LNCaP clone FGC (cell line): ENCODE measurements at regions not wholly inside any gene's neighbourhood (a gene's known extent, or its start where the extent isn't known, plus 50 kb on each side); places are given as distances from the start of the nearest gene placed in this dataset.
"Not testable (repeated sequence)": the region's sequence is repeated elsewhere in the genome, so short reads cannot be mapped to it uniquely, and the experiment has no call there.

ENCODE experiments used
- DNase-seq: peaks from one replicate; pipeline ENCODE4 v3.0.0-alpha.2; 2011; ENCODE audit warnings: low read depth
- H3K4me3 ChIP-seq: 2 replicates; pipeline ENCODE4 v1.5.1; 2011; ENCODE audit warnings: mild to moderate bottlenecking, low read depth, low read length, control low read depth
- TF ChIP-seq, protein P1 (sequence below): IDR thresholded peaks from 2 replicates; pipeline ENCODE4 v1.5.1; 2012; ENCODE audit warnings: mild to moderate bottlenecking; ENCODE audit not compliant: control insufficient read depth, insufficient read depth; ENCODE audit errors: extremely low read depth

DNA sequence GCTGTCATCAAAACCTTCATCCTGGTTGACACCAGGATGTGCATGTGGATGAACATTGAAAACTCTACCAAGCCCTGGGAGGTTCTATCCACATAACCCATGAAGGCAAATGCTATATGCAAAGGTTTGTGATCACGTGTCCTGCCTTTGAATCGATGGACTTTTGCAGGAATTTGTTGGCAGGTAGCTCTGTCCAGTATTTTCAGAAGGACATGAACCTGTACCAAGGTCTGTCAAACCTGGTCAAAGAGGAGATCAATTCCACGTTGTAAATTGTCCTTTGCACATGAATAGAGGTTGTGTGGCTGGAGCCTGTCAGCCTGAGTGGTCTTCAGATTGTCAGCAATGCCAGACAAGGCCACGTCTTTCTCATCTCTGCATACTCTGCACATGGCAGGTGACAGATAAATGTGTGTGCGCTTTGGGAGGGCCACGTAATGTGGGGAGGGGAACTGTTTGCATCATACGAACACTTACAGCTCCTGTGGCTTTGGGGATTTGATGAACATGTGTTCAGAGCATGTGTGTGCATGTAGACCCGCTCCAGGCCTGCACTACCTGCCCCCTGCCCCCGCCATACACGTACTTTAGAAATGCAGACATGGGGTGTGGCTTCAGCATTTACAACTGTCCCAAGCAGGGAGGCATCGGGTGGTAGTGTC is 169.1 kb downstream of the ERMARD start:
- no peak overlapping the region for H3K4me3 ChIP-seq
- DNase-seq = no peak
- TF ChIP-seq, protein P1, sequence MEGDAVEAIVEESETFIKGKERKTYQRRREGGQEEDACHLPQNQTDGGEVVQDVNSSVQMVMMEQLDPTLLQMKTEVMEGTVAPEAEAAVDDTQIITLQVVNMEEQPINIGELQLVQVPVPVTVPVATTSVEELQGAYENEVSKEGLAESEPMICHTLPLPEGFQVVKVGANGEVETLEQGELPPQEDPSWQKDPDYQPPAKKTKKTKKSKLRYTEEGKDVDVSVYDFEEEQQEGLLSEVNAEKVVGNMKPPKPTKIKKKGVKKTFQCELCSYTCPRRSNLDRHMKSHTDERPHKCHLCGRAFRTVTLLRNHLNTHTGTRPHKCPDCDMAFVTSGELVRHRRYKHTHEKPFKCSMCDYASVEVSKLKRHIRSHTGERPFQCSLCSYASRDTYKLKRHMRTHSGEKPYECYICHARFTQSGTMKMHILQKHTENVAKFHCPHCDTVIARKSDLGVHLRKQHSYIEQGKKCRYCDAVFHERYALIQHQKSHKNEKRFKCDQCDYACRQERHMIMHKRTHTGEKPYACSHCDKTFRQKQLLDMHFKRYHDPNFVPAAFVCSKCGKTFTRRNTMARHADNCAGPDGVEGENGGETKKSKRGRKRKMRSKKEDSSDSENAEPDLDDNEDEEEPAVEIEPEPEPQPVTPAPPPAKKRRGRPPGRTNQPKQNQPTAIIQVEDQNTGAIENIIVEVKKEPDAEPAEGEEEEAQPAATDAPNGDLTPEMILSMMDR = no peak

DNA sequence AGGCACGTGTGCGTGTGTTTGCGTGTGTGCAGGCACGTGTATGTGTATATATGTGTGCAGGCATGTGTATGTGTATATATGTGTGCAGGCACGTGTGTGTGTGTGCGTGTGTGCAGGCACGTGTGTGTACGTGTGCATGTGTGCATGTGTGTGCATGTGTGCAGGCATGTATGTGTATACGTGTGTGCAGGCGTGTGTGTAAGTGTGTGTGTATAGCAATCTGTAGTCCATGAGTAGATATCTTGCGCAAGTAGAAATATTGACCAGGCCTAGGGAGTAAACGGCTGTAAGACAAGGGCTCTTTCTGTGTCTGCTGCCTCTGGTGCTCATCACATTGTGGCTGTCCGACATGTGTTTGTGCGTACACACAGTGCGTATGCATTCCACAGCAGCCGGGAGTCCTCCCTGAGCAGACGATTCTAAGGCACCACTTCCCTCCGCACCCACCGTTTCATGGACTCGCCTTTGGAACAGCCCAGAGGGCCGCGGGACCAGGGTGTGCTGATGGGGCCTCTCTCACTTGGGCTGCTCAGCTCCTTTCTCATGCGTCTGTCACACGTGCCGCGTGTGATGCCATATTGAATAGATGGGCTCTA is 167.6 kb downstream of the ERMARD start:
- no peak overlapping the region for H3K4me3 ChIP-seq
- TF ChIP-seq, protein P1 = no peak
- no peak for DNase-seq

DNA sequence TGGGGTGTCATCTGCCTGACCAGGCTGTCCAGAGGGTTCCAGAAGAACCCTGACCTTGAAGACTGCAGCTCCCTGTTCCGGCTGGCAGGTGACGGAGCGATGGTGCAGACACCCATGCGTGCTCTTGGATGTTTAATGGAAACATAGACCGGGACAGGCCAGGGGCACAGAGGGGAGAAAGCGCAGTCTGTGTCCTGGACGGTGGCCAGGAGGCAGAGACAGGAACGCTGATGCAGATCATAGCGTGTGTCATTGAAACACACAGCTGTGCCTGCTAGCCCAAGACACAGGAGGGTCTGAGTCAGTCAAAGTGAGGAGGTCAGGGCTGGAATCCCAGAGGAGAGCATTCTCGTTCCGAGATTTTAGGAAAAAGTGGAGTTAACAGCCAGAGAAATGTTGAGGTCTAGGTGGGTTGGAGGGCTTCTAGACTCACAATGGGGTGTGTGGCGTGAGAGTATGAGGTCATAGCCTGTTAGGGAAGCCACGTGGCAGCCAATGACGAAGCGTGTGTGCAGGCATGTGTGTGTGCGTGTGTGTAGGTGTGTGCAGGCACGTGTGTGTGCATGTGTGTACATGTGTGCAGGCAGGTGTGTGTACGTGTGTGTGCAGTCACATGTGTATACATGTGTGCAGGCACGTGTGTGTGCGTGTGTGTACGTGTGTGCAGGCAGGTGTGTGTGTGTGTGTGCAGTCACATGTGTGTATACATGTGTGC is 167.0 kb downstream of the ERMARD start:
- TF ChIP-seq, protein P1 = no peak
- no peak for DNase-seq
- H3K4me3 ChIP-seq = no peak overlapping the region

DNA sequence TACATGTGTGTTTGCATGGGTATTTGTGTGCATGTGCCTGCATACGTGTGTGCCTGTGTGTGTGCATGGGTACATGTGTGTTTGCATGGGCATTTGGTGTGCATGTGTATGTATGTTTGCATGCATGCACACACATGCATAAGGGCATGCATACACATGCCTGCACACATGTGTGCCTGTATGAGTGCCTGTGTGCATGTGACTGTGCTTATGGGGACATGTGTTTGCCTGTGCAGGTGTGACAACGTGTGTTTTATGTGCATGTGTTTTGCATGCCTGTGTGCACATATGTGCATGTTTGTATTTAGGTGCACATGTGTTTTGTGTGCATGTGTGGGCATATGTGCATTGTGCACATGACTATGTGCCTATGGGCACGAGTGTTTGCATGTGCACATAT is 165.7 kb downstream of the ERMARD start:
- DNase-seq = no peak
- TF ChIP-seq, protein P1 = no peak
- no peak overlapping the region for H3K4me3 ChIP-seq

DNA sequence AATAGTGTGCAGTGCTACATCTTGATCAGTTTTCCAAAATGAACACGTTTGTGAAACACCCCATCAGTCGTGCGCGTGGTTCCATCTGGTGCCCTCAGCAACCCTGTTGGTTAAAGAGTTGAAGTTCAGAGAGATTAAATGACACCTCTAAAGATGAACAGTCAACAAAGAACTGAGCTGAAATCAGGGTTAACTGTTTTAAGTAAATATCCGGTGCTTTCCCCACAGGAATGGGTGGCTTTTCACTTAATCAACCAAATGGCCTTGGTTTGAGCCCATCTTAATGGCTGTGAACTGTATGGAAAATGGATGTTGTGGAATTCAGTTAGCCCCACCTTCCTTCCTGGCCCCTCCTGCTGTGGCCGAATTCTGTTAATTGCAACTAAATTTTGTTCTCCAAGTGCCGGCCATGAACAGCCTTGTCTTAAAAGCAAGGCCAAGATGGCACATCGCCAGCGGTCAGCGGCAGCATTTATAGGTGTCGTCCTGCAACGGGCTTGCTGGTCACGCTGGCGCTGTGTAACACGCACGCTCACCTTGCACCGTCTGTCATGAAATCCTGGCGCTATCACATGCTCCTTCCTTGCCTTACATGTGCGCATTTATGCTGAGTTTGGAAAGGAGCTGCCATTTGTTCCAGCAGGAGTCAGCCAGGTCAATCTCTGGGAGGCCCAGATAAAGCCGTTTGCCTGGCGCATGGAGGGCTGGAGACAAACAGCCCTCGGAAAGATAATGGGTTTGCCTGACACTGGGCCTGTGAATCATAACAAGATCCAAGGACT is 164.5 kb downstream of the ERMARD start:
- TF ChIP-seq, protein P1 = no peak
- H3K4me3 ChIP-seq = no peak overlapping the region
- DNase-seq = no peak

DNA sequence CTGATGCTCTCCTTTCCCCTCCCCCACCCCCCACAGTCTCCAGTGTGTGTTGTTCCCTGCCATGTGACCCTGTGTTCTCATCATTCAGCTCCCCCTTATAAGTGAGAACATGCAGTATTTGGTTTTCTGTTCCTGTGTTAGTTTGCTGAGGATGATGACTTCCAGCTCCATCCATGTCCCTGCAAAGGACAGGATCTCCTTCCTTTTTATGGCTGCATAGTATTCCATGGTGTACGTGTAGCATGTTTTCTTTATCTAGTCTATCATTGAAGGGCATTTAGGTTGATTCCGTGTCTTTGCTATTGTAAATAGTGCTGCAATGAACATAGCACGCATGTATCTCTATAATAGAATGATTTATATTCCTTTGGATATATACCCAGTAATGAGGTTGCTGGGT is 162.3 kb downstream of the ERMARD start:
- DNase-seq = not testable (repeated sequence)

DNA sequence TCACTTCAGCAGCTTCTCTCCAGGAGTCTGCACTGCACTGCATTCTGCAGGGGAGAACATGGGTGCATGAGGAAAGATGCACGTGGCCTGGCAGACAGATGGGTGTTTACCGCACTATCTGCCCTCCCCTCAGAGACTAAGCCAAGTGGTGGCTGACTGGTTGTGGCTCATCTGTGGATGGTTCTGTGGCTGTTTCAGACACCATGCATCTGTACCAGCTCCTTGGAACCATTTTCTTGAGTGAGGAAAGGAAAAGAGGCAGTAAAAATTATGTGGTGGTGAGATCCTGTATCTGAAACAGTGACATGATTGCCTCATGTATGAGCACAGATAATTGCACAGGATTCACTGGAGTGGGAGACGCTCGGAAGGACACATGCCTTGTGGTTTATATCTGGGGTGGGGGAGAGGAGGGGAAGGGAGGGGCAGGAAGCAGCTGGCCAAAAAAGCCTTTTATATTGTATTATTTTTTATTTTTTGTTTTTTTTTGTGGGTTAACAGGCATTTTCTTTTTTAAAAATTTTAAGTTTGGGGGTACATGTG is 161.7 kb downstream of the ERMARD start:
- no peak for DNase-seq
- TF ChIP-seq, protein P1 = no peak
- H3K4me3 ChIP-seq = no peak overlapping the region

More for the DNA sequence above, 162.3 kb downstream of the ERMARD start:
- H3K4me3 ChIP-seq = not testable (repeated sequence)
